SK-N-SH (cell line): ENCODE measurements at regions not wholly inside any gene's neighbourhood (a gene's known extent, or its start where the extent isn't known, plus 50 kb on each side); places are given as distances from the start of the nearest gene placed in this dataset.
A peak's percentile ranks its signal among the peaks of the same experiment; 100 is the strongest.

Source experiments
- CTCF ChIA-PET: fragments of 300-600, 350-600 bp; formaldehyde crosslinking; extraction: SDS; loops from one replicate; lab custom pipeline; 2021; lab: Yijun Ruan, JAX
- POLR2A ChIA-PET: fragments of 350-600 bp; sonication (Branson Sonifier 250); formaldehyde crosslinking; extraction: SDS; loops from one replicate; lab custom pipeline; 2020; ENCODE audit warnings: antibody characterized with exemption, inconsistent platforms; lab: Yijun Ruan, JAX
- DNase-seq: peaks from one replicate; pipeline ENCODE4 v3.0.0; 2012
- H2AFZ ChIP-seq: fragments of 200-600 bp; sonication (generic); 2 replicates; pipeline ENCODE4 v1.8.1; 2016; ENCODE audit warnings: antibody characterized with exemption, mild to moderate bottlenecking, low read depth
- H3F3A ChIP-seq: fragments of 200-600 bp; sonication (generic); replicated peaks from 2 replicates; pipeline ENCODE3; 2016; ENCODE audit warnings: antibody characterized with exemption, mild to moderate bottlenecking; ENCODE audit not compliant: insufficient read depth
- H3K27ac ChIP-seq, 2 experiments: fragments of 200-500 bp in 1 of 2; fragments of 200-600 bp in 1 of 2; sonication (Bioruptor generic) in 1 of 2; sonication (generic), shearing (Covaris generic) in 1 of 2; 2 replicates each; pipeline versions ENCODE4 v1.5.1 to v1.6.1; 2014 to 2016; ENCODE audit warnings: low read depth in 2 of 2, inconsistent platforms in 1 of 2, low read length in 1 of 2, mild to moderate bottlenecking in 1 of 2, mixed read lengths in 1 of 2
- H3K27me3 ChIP-seq: fragments of 200-600 bp; sonication (generic), shearing (Covaris generic); 2 replicates; pipeline ENCODE4 v1.6.1; 2016; ENCODE audit warnings: mixed run types; ENCODE audit not compliant: insufficient read depth
- H3K36me3 ChIP-seq, 2 experiments: fragments of 200-500 bp in 1 of 2; fragments of 200-600 bp in 1 of 2; sonication (Bioruptor generic) in 1 of 2; sonication (generic) in 1 of 2; replicated peaks in 1 of 2; 2 replicates each; pipeline versions ENCODE3 to v1.5.1; 2014 to 2016; ENCODE audit warnings: low read length in 1 of 2, mild to moderate bottlenecking in 1 of 2; ENCODE audit not compliant: insufficient read depth in 2 of 2, control insufficient read depth in 1 of 2
- H3K4me1 ChIP-seq, 2 experiments: fragments of 200-500 bp in 1 of 2; fragments of 200-600 bp in 1 of 2; sonication (Bioruptor generic) in 1 of 2; sonication (generic), shearing (Covaris generic) in 1 of 2; 2 replicates each; pipeline versions ENCODE4 v1.5.1 to v1.6.1; 2014 to 2016; ENCODE audit warnings: low read depth in 1 of 2, low read length in 1 of 2, mixed run types in 1 of 2; ENCODE audit not compliant: insufficient read depth in 2 of 2, control insufficient read depth in 1 of 2
- H3K4me2 ChIP-seq: fragments of 200-600 bp; sonication (generic), shearing (Covaris generic); 2 replicates; pipeline ENCODE4 v1.6.1; 2017; ENCODE audit warnings: mixed run types
- H3K4me3 ChIP-seq, 2 experiments: fragments of 200-500 bp in 1 of 2; fragments of 200-600 bp in 1 of 2; sonication (Bioruptor generic) in 1 of 2; sonication (generic), shearing (Covaris generic) in 1 of 2; 2 replicates each; pipeline versions ENCODE4 v1.5.1 to v1.8.1; 2014 to 2016; ENCODE audit warnings: low read depth in 2 of 2, inconsistent platforms in 1 of 2, low read length in 1 of 2, mild to moderate bottlenecking in 1 of 2, mixed read lengths in 1 of 2, moderate library complexity in 1 of 2
- H3K79me2 ChIP-seq: fragments of 200-600 bp; sonication (generic); 2 replicates; pipeline ENCODE4 v1.8.1; 2017; ENCODE audit warnings: mild to moderate bottlenecking; ENCODE audit not compliant: insufficient read depth
- H3K9ac ChIP-seq: fragments of 200-600 bp; sonication (generic); 2 replicates; pipeline ENCODE4 v1.6.1; 2017; ENCODE audit warnings: mixed run types
- H3K9me2 ChIP-seq: fragments of 200-600 bp; sonication (generic); 2 replicates; pipeline ENCODE4 v1.6.1; 2017; ENCODE audit warnings: mixed run types
- H3K9me3 ChIP-seq: fragments of 200-600 bp; sonication (generic); 2 replicates; pipeline ENCODE4 v1.6.1; 2017; ENCODE audit warnings: mixed run types, mild to moderate bottlenecking, moderate library complexity
- H4K20me1 ChIP-seq: fragments of 200-600 bp; sonication (generic); 2 replicates; pipeline ENCODE4 v1.6.1; 2017; ENCODE audit warnings: mild to moderate bottlenecking, mixed run types; ENCODE audit not compliant: insufficient read depth
- CTCF ChIP-seq: fragments of 200-600 bp; sonication (generic); IDR thresholded peaks from 2 replicates; pipeline ENCODE4 v1.6.1; 2017; ENCODE audit warnings: antibody characterized with exemption, mild to moderate bottlenecking, moderate library complexity
- FOXM1 ChIP-seq: IDR thresholded peaks from 2 replicates; pipeline ENCODE4 v1.4.0; 2012; ENCODE audit warnings: low read depth, mild to moderate bottlenecking
- REST ChIP-seq: IDR thresholded peaks from 2 replicates; pipeline ENCODE4 v1.6.1; 2012; ENCODE audit warnings: mild to moderate bottlenecking, low read depth, low read length, moderate library complexity
- RXRA ChIP-seq: IDR thresholded peaks from 2 replicates; pipeline ENCODE4 v1.4.0; 2012; ENCODE audit warnings: low read depth, mild to moderate bottlenecking, borderline replicate concordance
- USF2 ChIP-seq: fragments of 150-350 bp; IDR thresholded peaks from 2 replicates; pipeline ENCODE4 v1.6.1; 2017; ENCODE audit warnings: antibody characterized with exemption, low read length, low read depth, borderline replicate concordance
- WGBS: methylation state at CpG from one replicate; pipeline ENCODE4 v1.1.6; 2017; ENCODE audit warnings: low lambda C conversion rate; 5-methylcytosine and 5-hydroxymethylcytosine counted together

- TF ChIP-seq REST (no peak), RXRA (peak; percentile 23; the same call in 1 of the 2 replicates), FOXM1 (no peak)
These were observed 72.4 kb upstream of the BCAR3 start (continued) for GRCh38 chr1:93753791-93754763.

- 86% methylated on average over 3 of the region's 6 CpGs for WGBS
- peaks cover 9 to 14% of the 10 kb centered on the region in 2 experiments for H3K4me1 ChIP-seq
- H3K27ac ChIP-seq: no peak overlapping the region
- no peak overlapping the region for H3K4me3 ChIP-seq
- H4K20me1 ChIP-seq: no peaks in the 10 kb centered on the region
- H3K79me2 ChIP-seq: no peaks in the 10 kb centered on the region
- no peaks in the 10 kb centered on the region for H3K9me2 ChIP-seq
- CTCF ChIA-PET: interaction anchor here (1.2 kb wide), 1 partner anchor 30 kb away, joined by 3 read pairs; no protein-coding TSS in a partner anchor
- no peak overlapping the region for H3K9ac ChIP-seq
- no peak overlapping the region for H3K4me2 ChIP-seq
- TF ChIP-seq USF2 (no peak), CTCF (no peak)
- no peak for DNase-seq
- H2AFZ ChIP-seq: no peak overlapping the region
- H3K36me3 ChIP-seq: no peaks in the 10 kb centered on the region
- POLR2A ChIA-PET: no interaction called here
- no peaks in the 10 kb centered on the region for H3K27me3 ChIP-seq
- no peaks in the 10 kb centered on the region; the same call in 1 of the 2 replicates for H3K9me3 ChIP-seq
- H3F3A ChIP-seq: peaks cover 25% of the 10 kb centered on the region
These were observed 70.0 kb upstream of the BCAR3 start for GRCh38 chr1:93751377-93752250.
